GM12891 (cell line): ENCODE measurements at regions not wholly inside any gene's neighbourhood (a gene's known extent, or its start where the extent isn't known, plus 50 kb on each side); places are given as distances from the start of the nearest gene placed in this dataset.

ENCODE experiments used
- DNase-seq: peaks from one replicate; pipeline ENCODE4 v3.0.0; 2011; ENCODE audit warnings: low spot score; ENCODE audit not compliant: insufficient read length
- FAIRE-seq: peaks from 2 replicates; lab custom pipeline; 2011; peaks lifted over from hg19 to GRCh38; lab: Jason Lieb, UNC
- PAX5 ChIP-seq: IDR thresholded peaks from 2 replicates; pipeline ENCODE4 v1.6.1; 2011; ENCODE audit warnings: low read length, moderate library complexity, mild to moderate bottlenecking; ENCODE audit not compliant: insufficient read depth, severe bottlenecking
- POLR2A ChIP-seq: IDR thresholded peaks from 2 replicates; pipeline ENCODE4 v1.6.1; 2011; ENCODE audit warnings: low read depth, low read length, control low read depth
- POLR2AphosphoS5 ChIP-seq: IDR thresholded peaks from 2 replicates; pipeline ENCODE4 v1.6.1; 2011; ENCODE audit warnings: low read depth, low read length, control low read depth
- POU2F2 ChIP-seq: IDR thresholded peaks from 2 replicates; pipeline ENCODE4 v1.6.1; 2011; ENCODE audit warnings: low read depth, mild to moderate bottlenecking, control low read depth, low read length, moderate library complexity
- SPI1 ChIP-seq: IDR thresholded peaks from 2 replicates; pipeline ENCODE4 v1.6.1; 2011; ENCODE audit warnings: low read depth, low read length, control low read depth
- TAF1 ChIP-seq: IDR thresholded peaks from 2 replicates; pipeline ENCODE4 v1.6.1; 2011; ENCODE audit warnings: low read depth, low read length, control low read depth

- no peak for FAIRE-seq
- DNase-seq: no peak
- no peak for TF ChIP-seq PAX5
Observed at GRCh38 chr1:157411064-157411463, 141.3 kb downstream of the FCRL5 start.

GRCh38 chr1:157410457-157410856, 141.9 kb downstream of the FCRL5 start:
- TF ChIP-seq POU2F2 (no peak), PAX5 (no peak), SPI1 (no peak), POLR2A (no peak), TAF1 (no peak), POLR2AphosphoS5 (no peak)
- FAIRE-seq: no peak
- DNase-seq: no peak

- TF ChIP-seq POLR2AphosphoS5: no peak
- DNase-seq (no peak), FAIRE-seq (no peak)
Observed at GRCh38 chr1:157409927-157410326, 142.4 kb downstream of the FCRL5 start.

DNA sequence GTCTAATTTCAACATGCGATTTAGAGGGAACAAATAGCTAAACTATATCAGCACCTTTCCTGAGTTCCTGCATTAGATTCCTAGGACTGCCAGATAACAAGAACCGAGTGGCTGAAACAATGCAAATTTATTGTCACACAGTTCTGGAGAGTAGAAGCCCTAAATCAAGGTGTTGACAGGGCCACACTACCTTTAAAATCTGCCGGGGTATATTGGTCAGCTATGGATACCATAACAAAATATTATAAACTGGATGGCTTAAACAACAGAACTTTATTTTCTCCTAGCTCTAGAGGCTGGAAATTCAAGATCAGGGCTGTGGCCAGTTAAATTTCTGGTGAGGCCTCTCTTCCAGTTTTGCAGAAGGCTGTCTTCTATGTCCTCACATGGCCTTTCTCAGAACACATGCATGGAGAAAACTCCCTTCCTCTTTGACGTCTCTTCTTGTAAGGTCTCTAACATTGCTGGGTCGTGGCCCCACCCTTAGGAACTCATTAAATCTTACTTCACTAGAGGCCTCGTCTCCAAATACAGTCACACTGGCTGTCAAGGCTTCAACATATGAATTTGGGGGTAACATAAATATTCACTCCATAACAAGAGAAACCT, 144.3 kb downstream of the FCRL5 start:
- DNase-seq: no peak
- no peak for FAIRE-seq
- no peak for TF ChIP-seq POLR2AphosphoS5
- no peak for TF ChIP-seq PAX5
- no peak for TF ChIP-seq POLR2A
- TF ChIP-seq SPI1: no peak
- no peak for TF ChIP-seq POU2F2
- no peak for TF ChIP-seq TAF1

- no peak for FAIRE-seq
- TF ChIP-seq POLR2AphosphoS5: no peak
- TF ChIP-seq PAX5: no peak
- no peak for TF ChIP-seq TAF1
- TF ChIP-seq SPI1: no peak
- no peak for TF ChIP-seq POU2F2
- TF ChIP-seq POLR2A: no peak
Observed at GRCh38 chr1:157407367-157407766, 144.9 kb downstream of the FCRL5 start.

GRCh38 chr1:157405662-157406061, 146.7 kb downstream of the FCRL5 start:
- FAIRE-seq: no peak
- no peak for TF ChIP-seq SPI1
- TF ChIP-seq PAX5: no peak
- no peak for TF ChIP-seq POU2F2
- no peak for TF ChIP-seq TAF1
- no peak for TF ChIP-seq POLR2A
- DNase-seq: no peak

More at GRCh38 chr1:157407367-157407766, 144.9 kb downstream of the FCRL5 start:
- DNase-seq: no peak

DNA sequence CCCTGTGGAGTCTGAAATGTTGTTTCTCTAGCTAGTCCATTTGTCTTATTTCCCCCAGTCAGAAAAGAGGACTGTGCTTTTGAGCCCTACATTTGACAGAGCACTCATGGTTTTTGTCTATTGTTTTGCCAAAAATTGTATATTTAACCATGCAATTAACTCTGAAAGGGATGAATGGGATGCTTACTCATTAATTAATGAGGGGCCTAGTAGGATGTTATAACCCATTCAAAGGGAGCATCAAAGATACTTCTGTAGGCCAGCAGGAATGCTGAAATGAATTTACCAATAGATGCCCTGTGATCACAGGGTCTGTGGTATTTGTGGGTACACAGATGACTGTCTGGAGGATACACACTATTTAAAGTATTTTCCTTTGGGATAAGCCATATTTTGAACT, 147.7 kb downstream of the FCRL5 start:
- TF ChIP-seq POLR2AphosphoS5 (no peak), SPI1 (no peak), PAX5 (no peak), POLR2A (no peak), POU2F2 (no peak), TAF1 (no peak)
- no peak for DNase-seq
- no peak for FAIRE-seq

DNA sequence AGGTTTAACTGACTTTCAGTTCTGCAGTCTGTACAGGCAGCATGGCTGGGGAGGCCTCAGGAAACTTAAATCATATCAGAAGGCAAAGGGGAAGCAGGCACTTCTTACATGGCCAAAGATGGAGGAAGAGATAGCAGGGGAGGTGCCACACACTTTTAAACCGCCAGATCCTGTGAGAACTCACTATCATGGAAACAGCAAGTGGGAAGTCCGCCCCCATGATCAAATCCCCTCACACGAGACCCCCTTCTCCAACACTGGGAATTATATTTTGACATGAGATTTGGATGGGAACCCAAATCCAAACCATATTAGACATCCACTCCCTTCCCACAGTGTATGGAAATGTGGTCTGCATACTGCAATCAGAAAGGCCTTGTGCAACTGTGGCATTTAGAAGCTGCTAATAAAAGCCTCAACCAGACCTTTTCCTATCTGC, 148.2 kb downstream of the FCRL5 start:
- FAIRE-seq (peak; percentile 73), DNase-seq (no peak)
- TF ChIP-seq SPI1 (peak; percentile 37; the same call in 1 of the 2 replicates), TAF1 (no peak)

DNA sequence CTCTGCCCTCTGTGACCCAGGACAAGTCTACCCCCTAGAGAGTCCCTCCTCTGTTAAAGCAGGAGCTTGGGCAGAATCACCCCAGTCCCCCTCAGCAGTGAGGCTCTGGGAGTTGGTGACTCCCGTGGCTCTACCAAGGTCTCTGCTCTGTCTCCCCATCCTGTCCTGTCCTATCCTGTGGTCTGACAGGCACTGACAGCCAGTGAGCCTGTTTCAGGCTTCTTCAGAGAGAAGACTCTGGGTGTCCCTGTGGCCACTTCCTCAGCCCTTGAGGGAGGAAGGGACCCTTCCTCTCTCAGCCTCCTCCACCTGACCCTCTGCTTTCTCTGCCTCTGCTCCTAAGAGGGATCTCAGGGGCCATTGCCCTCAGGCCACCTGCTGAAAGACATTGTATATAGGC, 148.7 kb downstream of the FCRL5 start:
- no peak for TF ChIP-seq POU2F2
- 0 out of 2 replicates have a peak, but pooled peaks have one; percentile 5 for TF ChIP-seq SPI1
- DNase-seq (no peak), FAIRE-seq (no peak)

DNA sequence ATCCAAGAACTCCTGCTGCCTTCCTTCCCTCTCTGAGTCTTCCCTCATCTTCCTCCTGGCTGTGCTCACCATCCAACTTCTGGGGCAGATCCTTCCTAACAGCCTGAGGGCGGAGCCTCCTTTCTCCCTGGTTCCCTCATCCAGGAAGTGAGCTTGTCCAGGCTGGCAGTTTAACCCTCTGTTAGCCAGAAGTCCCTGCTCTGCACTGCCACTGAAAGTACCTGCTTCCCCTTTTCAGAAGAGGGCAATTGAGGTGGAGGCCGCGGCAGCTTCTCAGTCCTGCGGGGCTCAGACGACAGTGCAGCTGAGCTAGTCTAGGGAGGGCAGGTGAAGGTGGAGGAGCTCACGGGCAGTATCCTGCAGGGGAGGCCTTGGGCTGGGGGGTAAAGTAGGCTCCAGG, 149.1 kb downstream of the FCRL5 start:
- DNase-seq (peak; percentile 30), FAIRE-seq (peak; percentile 87)
- TF ChIP-seq POU2F2: no peak
- TF ChIP-seq SPI1: peak; percentile 92

GRCh38 chr1:157400766-157401165, 151.5 kb downstream of the FCRL5 start:
- TF ChIP-seq PAX5: no peak
- no peak for TF ChIP-seq POLR2A
- TF ChIP-seq POLR2AphosphoS5: no peak
- no peak for TF ChIP-seq TAF1
- no peak for TF ChIP-seq SPI1
- TF ChIP-seq POU2F2: no peak
- FAIRE-seq (no peak), DNase-seq (no peak)
